NCI-H526 treated with DMSO at 0.1 percent for 48 hours (cell line): ENCODE measurements at regions not wholly inside any gene's neighbourhood (a gene's known extent, or its start where the extent isn't known, plus 50 kb on each side); places are given as distances from the start of the nearest gene placed in this dataset.
A peak's percentile ranks its signal among the peaks of the same experiment; 100 is the strongest.
"Not testable (repeated sequence)": the region's sequence is repeated elsewhere in the genome, so short reads cannot be mapped to it uniquely, and the experiment has no call there.

ENCODE experiments used
- DNase-seq: peaks from one replicate; lab custom pipeline; 2025; lab: John Stamatoyannopoulos, UW

- no peak for DNase-seq
These were observed 84.7 kb downstream of the URB2 start for GRCh38 chr1:229710746-229711145.

GRCh38 chr1:229714306-229714705, 88.3 kb downstream of the URB2 start:
- DNase-seq, result no peak

DNA sequence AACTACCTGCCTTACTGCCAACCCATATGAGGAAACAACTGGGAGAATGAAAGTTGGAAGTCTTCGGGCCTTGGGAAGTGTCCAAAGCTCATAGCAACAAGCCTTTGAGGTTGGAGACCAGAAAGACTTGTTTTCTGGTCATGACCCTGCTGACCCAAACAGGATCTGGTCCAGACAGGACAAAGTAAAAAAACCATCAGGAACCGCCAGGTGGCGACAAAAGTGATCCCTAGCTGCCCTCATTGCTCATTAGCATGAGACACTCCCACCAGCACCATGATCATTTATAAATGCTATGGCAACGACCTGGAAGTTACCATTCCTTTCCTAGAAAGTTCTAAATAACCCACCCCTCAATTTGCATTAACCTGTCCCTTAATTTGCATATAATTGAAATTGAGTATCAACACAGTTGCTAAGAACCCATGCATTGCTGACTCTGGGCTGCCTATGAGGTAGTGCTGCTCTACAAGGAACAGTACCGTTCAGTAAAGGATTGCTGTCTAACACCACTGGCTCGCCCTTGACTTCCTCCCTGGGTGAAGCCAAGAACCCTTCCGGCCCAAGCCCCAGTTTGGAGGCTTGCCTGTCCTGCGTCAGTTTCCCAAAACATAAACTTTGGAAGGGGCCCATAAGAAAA, 89.0 kb downstream of the URB2 start:
- DNase-seq, result peak; percentile 21

DNA sequence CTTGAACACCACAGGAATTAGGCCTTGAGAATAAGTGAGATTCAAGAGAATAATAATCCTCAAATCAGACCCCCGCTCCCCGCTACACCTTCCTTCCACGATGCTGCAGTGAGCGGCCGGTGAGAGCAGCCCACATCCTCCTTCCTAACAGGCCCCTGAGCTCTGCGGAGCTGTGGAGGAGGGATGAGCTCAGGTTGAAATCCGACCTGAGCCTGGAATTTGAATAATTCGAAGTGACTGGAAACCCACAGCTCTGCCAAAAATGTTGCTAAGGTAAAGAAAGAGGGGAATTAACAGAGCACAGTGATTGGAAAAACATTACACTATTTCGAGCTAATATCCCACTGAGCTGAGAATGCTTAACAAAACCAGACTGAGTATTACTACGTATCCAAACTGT, 90.0 kb downstream of the URB2 start:
- DNase-seq, result no peak

DNA sequence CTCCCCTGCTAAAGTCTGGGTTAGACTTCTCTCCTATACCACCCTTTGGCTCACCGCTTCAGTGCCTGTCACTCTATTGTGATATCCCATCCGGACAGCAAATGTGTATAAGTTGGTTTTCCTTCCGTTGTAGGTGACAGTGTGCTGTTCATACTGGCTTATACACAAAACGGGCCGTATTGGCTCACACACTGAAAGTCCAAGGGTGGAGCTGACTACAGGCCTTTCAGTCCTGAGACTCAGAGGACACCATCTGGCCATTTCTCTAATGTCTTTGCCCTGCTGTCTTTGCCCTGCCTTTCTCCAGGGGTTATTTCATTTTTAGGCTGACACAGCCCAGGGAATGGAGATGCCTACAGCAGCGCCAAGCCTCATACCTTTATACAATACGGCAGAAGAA, 90.7 kb downstream of the URB2 start:
- DNase-seq, result no peak

DNA sequence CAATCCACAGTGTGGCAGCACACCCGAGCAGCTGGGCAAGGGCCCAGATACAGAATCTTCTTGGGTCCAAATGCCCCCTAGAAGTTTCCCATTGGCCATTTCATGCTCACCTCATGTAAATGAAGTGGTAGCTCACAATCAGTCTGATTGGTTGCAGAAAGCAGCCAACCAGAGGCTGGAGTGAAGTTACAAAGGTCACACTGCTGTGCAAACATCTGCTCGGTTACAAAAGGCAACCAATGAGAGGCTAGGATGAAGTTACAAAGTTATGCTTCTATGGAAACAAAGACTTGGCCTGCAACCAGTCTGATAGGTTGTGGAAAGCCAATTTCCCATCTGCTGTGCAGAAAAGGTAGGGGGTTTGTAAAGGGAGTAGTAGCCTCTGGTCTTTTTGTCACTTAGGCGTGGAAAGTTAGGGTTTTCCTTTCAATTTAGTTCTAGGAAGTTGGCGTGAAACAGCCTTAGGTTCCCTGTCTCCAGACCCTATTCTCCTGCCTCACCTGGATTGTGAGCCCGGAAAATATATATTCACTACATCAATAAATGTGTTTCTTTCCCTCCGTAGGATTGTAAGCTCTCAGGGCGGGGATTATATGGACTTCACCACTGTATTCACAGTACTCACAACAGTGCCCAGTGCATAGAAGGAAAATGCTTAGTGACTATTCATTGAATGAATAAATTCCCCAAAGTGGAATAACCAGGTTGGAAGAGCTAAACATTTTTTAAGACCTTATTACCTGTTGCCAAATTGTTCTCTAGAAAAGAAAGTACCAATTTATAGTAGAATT, 91.9 kb downstream of the URB2 start:
- no peak for DNase-seq

- no peak for DNase-seq
These were observed 100.0 kb downstream of the URB2 start for GRCh38 chr1:229726061-229726460.

DNA sequence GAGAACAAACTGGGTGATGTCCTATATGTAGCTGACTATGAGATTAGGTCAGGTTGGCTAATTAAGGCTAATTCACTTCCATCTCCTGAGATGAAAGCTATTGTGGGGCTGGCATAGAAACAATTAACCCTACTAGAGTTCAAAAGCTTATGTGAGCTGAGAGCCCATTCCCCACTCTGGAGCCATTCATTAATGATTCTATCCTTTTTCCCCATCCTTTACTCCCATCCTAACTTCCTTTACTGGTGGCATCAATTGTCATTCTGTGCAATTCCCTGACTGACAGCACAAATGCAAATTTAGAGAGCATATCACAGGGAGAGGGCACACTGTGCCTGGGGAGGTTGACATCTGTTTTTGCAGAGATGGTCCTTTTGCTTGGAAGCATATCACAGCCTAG, 103.9 kb downstream of the URB2 start:
- DNase-seq, result no peak

DNA sequence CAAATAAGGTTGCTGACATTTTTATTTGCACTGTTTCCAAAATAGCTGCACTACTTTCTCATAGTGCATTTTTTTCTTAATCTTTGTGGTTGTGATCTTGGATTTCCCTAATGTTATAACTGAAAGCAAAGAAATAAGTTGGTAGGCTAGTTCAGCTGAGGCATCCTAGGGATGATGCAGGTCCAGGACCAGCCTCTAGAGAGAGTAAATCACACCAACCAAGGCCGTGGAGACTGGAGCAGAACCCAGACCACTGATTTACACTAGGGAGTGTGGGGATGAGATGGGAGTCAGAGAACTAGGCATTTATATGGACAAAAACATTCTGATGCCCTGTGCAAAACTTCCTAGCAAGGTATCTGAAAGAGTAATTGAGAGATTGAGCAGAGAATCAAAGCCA, 104.5 kb downstream of the URB2 start:
- no peak for DNase-seq

GRCh38 chr1:229732061-229732460, 106.0 kb downstream of the URB2 start:
- DNase-seq, result no peak

DNA sequence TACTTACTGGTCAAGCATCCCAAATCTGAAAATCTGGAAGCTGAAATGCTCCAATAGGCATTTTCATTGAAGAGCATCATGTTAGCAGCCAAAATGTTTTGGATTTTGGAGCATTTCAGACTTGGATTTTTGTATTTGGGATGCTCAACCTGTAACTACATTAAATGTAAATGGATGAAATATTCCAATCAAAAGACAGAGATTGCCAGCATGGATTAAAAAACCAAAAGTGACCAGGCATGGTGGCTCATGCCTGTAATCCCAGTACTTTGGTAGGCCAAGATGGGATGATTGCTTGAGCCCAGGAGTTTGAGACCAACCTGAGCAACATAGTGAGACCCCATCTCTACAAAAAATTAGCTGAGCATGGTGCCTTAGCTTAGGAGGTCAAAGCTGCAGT, 110.3 kb downstream of the URB2 start:
- no peak for DNase-seq

GRCh38 chr1:229742614-229743013, 116.6 kb downstream of the URB2 start:
- not testable (repeated sequence) for DNase-seq

- DNase-seq, result no peak
These were observed 123.9 kb downstream of the URB2 start for GRCh38 chr1:229749992-229750391.

- DNase-seq, result no peak
These were observed 125.6 kb downstream of the URB2 start for GRCh38 chr1:229751610-229752009.

GRCh38 chr1:229752679-229753078, 126.6 kb downstream of the URB2 start:
- no peak for DNase-seq

DNA sequence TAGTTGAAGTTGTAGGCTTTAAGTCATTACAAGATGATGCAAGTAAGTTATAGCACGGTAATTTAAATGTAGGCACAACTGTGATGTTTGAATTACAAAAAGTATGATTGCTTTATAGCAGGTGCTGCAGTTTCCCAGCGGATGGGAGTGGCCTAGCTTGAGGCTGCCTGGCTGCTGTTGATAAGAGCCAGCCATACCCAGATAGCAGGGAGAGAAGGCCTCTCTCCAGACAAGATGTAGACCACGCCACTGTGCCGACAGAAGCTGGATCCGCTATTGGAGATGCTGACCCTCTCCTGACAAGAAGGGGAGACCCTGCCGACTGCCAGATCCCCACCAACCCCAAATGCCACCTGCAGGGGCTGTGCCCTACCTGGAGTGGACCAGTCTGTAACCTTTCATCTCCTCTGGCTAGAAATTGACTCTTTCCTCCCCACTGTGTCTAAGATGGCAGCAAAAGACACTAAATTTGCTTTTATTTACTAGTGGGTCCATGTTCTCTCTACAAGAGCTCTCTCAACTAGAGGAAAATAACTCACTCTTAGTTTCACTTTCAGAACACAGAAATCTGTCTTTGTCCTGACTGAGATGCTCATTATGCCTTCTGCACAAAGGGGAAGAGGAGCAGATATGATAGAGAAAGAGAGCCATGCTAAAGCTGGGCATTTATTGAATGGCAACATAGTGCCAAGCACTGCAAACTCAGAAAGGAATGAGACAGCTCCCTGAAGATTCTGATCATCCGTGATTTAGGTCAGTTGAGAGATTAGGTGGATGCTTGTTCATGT, 127.9 kb downstream of the URB2 start:
- DNase-seq, result no peak

- DNase-seq, result no peak
These were observed 130.6 kb downstream of the URB2 start for GRCh38 chr1:229756666-229757065.

- DNase-seq, result no peak
These were observed 131.2 kb downstream of the URB2 start for GRCh38 chr1:229757226-229757625.

DNA sequence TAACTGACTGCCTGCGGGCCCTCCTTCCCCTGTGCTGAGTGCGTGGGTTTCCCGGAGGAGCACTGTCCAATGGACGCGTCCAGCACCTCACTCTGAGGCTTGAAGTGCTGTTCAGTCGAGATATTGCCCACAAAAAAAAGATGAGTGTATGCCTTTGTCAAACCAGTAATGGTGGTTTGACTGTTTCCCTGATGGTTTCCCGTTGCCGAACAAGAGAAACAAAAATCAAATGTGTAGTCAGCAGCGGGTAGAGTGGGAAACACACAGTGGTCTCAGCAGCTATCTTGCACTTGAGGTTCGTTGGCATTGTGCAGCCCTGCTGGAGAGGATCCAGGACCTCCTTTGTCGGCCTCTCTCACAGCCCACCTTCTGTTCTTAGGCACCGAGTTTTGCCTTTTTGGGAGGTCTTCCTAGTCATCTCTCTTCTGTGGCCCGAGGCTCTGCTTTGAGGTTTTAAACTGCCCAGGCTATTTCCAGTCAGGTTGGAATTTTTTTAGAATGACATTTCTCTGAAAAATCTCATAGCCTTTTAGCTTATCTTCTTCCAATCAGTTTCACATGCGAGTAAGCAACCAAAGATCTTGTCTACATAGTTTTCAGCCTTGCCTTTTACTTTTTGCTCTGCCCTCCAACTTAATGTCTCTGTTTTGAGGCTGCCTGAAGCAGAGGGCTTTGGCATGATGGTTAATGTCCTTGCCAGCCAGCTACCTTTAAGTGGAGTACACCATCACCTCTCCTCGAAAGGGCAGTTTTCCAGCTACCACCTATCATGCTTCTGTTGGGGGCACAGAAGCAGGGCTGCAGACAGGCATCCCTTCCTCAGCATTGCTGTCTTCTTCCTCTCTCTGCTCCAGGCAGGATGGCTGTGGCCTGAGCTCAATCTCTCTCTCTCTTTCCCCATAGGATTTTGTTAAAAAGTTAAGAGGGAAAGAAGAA, 132.3 kb downstream of the URB2 start:
- DNase-seq, result no peak

- DNase-seq, result no peak
These were observed 133.0 kb downstream of the URB2 start for GRCh38 chr1:229759037-229759435.

- no peak for DNase-seq
These were observed 133.5 kb downstream of the URB2 start for GRCh38 chr1:229759586-229759985.

GRCh38 chr1:229760478-229760996, 134.5 kb downstream of the URB2 start:
- no peak for DNase-seq
